A549 (cell line): ENCODE measurements at regions not wholly inside any gene's neighbourhood (a gene's known extent, or its start where the extent isn't known, plus 50 kb on each side); places are given as distances from the start of the nearest gene placed in this dataset.

ENCODE experiments used
- ATAC-seq, 2 experiments: fragments of 200-7000 bp in 1 of 2; fragments of >200 bp in 1 of 2; cut with Nextera tagmentation in 1 of 2; cut with Tn5 transposase in 1 of 2; 3 replicates each; pipeline versions ENCODE4 v1.8.0 to v1.9.1; 2018 to 2020; ENCODE audit warnings: mild to moderate bottlenecking in 1 of 2, moderate library complexity in 1 of 2
- CTCF ChIA-PET: fragments of 300-600 bp; sonication (Branson Sonifier 250); formaldehyde crosslinking; extraction: SDS; loops from one replicate; lab custom pipeline; 2021; ENCODE audit warnings: antibody characterized with exemption, inconsistent platforms; lab: Yijun Ruan, JAX
- POLR2A ChIA-PET: fragments of 350-600 bp; formaldehyde crosslinking; extraction: SDS; loops from one replicate; lab custom pipeline; 2021; ENCODE audit warnings: antibody characterized with exemption, inconsistent platforms; lab: Yijun Ruan, JAX
- DNase-seq, 2 experiments: peaks; one replicate each; pipeline versions ENCODE4 v3.0.0 to v3.0.0-alpha.2; 2011 to 2016; ENCODE audit warnings: low read depth in 1 of 2, low spot score in 1 of 2
- FAIRE-seq: peaks from 2 replicates; lab custom pipeline; 2011; peaks lifted over from hg19 to GRCh38; lab: Jason Lieb, UNC
- H3K27ac ChIP-seq, 2 experiments: fragments of >200 bp; sonication (Bioruptor Twin); formaldehyde crosslinking; 3 replicates each; pipeline ENCODE4 v1.5.1; 2016 to 2017
- H3K4me1 ChIP-seq: fragments of >200 bp; sonication (Bioruptor Twin); formaldehyde crosslinking; 3 replicates; pipeline ENCODE4 v1.6.1; 2016
- H3K4me2 ChIP-seq: fragments of >200 bp; sonication (Bioruptor Twin); formaldehyde crosslinking; 3 replicates; pipeline ENCODE4 v1.6.1; 2016
- H3K4me3 ChIP-seq: fragments of >200 bp; sonication (Bioruptor Twin); formaldehyde crosslinking; 3 replicates; pipeline ENCODE4 v1.5.1; 2016
- H3K9me3 ChIP-seq: fragments of >200 bp; sonication (Bioruptor Twin); formaldehyde crosslinking; 3 replicates; pipeline ENCODE4 v1.6.1; 2016
- ATOH8 ChIP-seq: fragments of 250-450 bp; sonication (Bioruptor Pico); IDR thresholded peaks from 2 replicates; pipeline ENCODE4 v1.5.0; 2020; ENCODE audit warnings: low read depth, mild to moderate bottlenecking, moderate library complexity
- BHLHE40 ChIP-seq: IDR thresholded peaks from 2 replicates; pipeline ENCODE4 v1.6.1; 2012; ENCODE audit warnings: low read depth, low read length, inconsistent platforms
- CBX2 ChIP-seq: fragments of 200-600 bp; sonication (generic); IDR thresholded peaks from 2 replicates; pipeline ENCODE4 v1.6.1; 2016; ENCODE audit warnings: low read depth, mild to moderate bottlenecking, borderline replicate concordance
- CEBPB ChIP-seq, 2 experiments: fragments of >200 bp in 1 of 2; sonication (Bioruptor Twin) in 1 of 2; formaldehyde crosslinking in 1 of 2; IDR thresholded peaks; 2 replicates each; pipeline ENCODE4 v1.6.1; 2012 to 2016
- CTCF ChIP-seq: fragments of >200 bp; sonication (Bioruptor Twin); formaldehyde crosslinking; IDR thresholded peaks from 3 replicates; pipeline ENCODE4 v1.5.1; 2016
- FOXS1 ChIP-seq: fragments of 250-450 bp; sonication (Bioruptor Pico); IDR thresholded peaks from 2 replicates; pipeline ENCODE4 v1.5.0; 2020; ENCODE audit warnings: mild to moderate bottlenecking, moderate library complexity
- HDAC2 ChIP-seq: fragments of 200-600 bp; sonication (generic); IDR thresholded peaks from 2 replicates; pipeline ENCODE4 v1.6.1; 2016
- HMGXB4 ChIP-seq: fragments of 250-450 bp; sonication (Bioruptor Pico); IDR thresholded peaks from 2 replicates; pipeline ENCODE4 v1.5.0; 2021; ENCODE audit warnings: mild to moderate bottlenecking, moderate library complexity, borderline replicate concordance
- JUN ChIP-seq, 2 experiments: fragments of >200 bp; sonication (Bioruptor Twin); formaldehyde crosslinking; IDR thresholded peaks; 2 replicates in 1 of 2; 3 replicates in 1 of 2; pipeline ENCODE4 v1.6.1; 2016 to 2017
- JUNB ChIP-seq: fragments of >200 bp; sonication (Bioruptor Twin); formaldehyde crosslinking; IDR thresholded peaks from 2 replicates; pipeline ENCODE4 v1.6.1; 2016
- KDM5A ChIP-seq: fragments of 200-600 bp; sonication (generic); IDR thresholded peaks from 2 replicates; pipeline ENCODE4 v1.6.1; 2016; ENCODE audit warnings: antibody characterized with exemption, mild to moderate bottlenecking
- MAZ ChIP-seq: fragments of 150-350 bp; IDR thresholded peaks from 2 replicates; pipeline ENCODE4 v1.6.1; 2014; ENCODE audit warnings: antibody characterized with exemption, low read depth, low read length, borderline replicate concordance
- NFE2L2 ChIP-seq: fragments of 150-350 bp; conservative IDR thresholded peaks from 2 replicates; pipeline ENCODE4 v1.6.1; 2014; ENCODE audit warnings: low read length
- NR3C1 ChIP-seq: fragments of >200 bp; sonication (Bioruptor Twin); formaldehyde crosslinking; IDR thresholded peaks from 3 replicates; pipeline ENCODE4 v1.6.1; 2017
- PHF8 ChIP-seq: fragments of 200-600 bp; sonication (generic); IDR thresholded peaks from 2 replicates; pipeline ENCODE4 v1.6.1; 2016; ENCODE audit warnings: low read depth, mild to moderate bottlenecking, antibody characterized with exemption, moderate library complexity, borderline replicate concordance
- POLR2A ChIP-seq: IDR thresholded peaks from 2 replicates; pipeline ENCODE4 v1.6.1; 2012; ENCODE audit warnings: mild to moderate bottlenecking, low read length
- POLR2AphosphoS2 ChIP-seq: conservative IDR thresholded peaks from 2 replicates; pipeline ENCODE4 v1.6.1; 2012; ENCODE audit warnings: low read length, improper control_type of control experiment, inconsistent platforms
- RAD21 ChIP-seq, 2 experiments: fragments of >200 bp in 1 of 2; sonication (Bioruptor Twin) in 1 of 2; formaldehyde crosslinking in 1 of 2; IDR thresholded peaks in 1 of 2; conservative IDR thresholded peaks in 1 of 2; 2 replicates in 1 of 2; 3 replicates in 1 of 2; pipeline ENCODE4 v1.6.1; 2012 to 2018; ENCODE audit warnings: inconsistent platforms in 1 of 2
- RARB ChIP-seq: fragments of 250-450 bp; sonication (Bioruptor Pico); IDR thresholded peaks from 2 replicates; pipeline ENCODE4 v1.8.0; 2021; ENCODE audit warnings: mild to moderate bottlenecking, moderate library complexity
- TFCP2L1 ChIP-seq: fragments of 250-450 bp; sonication (Bioruptor Pico); IDR thresholded peaks from 2 replicates; pipeline ENCODE4 v1.5.0; 2021; ENCODE audit warnings: mild to moderate bottlenecking
- USF2 ChIP-seq: fragments of 450-650 bp; IDR thresholded peaks from 2 replicates; pipeline ENCODE4 v1.6.1; 2014; ENCODE audit warnings: antibody characterized with exemption
- ZNF302 ChIP-seq: fragments of 250-450 bp; sonication (Bioruptor Pico); IDR thresholded peaks from 2 replicates; pipeline ENCODE4 v1.9.0; 2021; ENCODE audit warnings: inconsistent platforms, mild to moderate bottlenecking, moderate library complexity
- ZSCAN20 ChIP-seq: fragments of 250-450 bp; sonication (Bioruptor Pico); IDR thresholded peaks from 2 replicates; pipeline ENCODE4 v1.8.0; 2022; ENCODE audit warnings: mild to moderate bottlenecking, moderate library complexity
- WGBS: methylation state at CpG from one replicate; pipeline ENCODE4 v1.1.6; 2017; ENCODE audit errors: missing lambda C conversion rate; 5-methylcytosine and 5-hydroxymethylcytosine counted together
- TF ChIP-seq, protein P1 (sequence below): fragments of 200-600 bp; sonication (generic); IDR thresholded peaks from 2 replicates; pipeline ENCODE4 v1.6.1; 2016; ENCODE audit warnings: antibody characterized with exemption, mild to moderate bottlenecking, moderate library complexity
- TF ChIP-seq, protein P2 (sequence below): fragments of >200 bp; sonication (Bioruptor Twin); formaldehyde crosslinking; IDR thresholded peaks from 3 replicates; pipeline ENCODE4 v1.6.1; 2016

- Histone ChIP-seq H3K4me3 (no peak overlapping the region), H3K4me1 (no peaks in the 10 kb centered on the region), H3K4me2 (no peak overlapping the region), H3K9me3 (no peaks in the 10 kb centered on the region), H3K27ac (no peak overlapping the region)
- ATAC-seq (no peak), FAIRE-seq (no peak), DNase-seq (no peak)
- ChIA-PET CTCF (interaction anchor here (2.5 kb wide), 1 partner anchor 9 kb away, joined by 7 read pairs; no protein-coding TSS in a partner anchor), POLR2A (no interaction called here)
- WGBS = 54% methylated on average over 2 of the region's 2 CpGs
- no peak for TF ChIP-seq JUNB
- no peak for TF ChIP-seq HDAC2
- no peak for TF ChIP-seq NR3C1
- TF ChIP-seq JUN (IDR thresholded peaks at IDR 0.05) = no peak
- no peak for TF ChIP-seq HMGXB4 (CRISPR knock-in tag)
- TF ChIP-seq FOXS1 = no peak
- no peak for TF ChIP-seq PHF8
- TF ChIP-seq CEBPB (IDR thresholded peaks at IDR 0.05) = no peak
- TF ChIP-seq, protein P1, sequence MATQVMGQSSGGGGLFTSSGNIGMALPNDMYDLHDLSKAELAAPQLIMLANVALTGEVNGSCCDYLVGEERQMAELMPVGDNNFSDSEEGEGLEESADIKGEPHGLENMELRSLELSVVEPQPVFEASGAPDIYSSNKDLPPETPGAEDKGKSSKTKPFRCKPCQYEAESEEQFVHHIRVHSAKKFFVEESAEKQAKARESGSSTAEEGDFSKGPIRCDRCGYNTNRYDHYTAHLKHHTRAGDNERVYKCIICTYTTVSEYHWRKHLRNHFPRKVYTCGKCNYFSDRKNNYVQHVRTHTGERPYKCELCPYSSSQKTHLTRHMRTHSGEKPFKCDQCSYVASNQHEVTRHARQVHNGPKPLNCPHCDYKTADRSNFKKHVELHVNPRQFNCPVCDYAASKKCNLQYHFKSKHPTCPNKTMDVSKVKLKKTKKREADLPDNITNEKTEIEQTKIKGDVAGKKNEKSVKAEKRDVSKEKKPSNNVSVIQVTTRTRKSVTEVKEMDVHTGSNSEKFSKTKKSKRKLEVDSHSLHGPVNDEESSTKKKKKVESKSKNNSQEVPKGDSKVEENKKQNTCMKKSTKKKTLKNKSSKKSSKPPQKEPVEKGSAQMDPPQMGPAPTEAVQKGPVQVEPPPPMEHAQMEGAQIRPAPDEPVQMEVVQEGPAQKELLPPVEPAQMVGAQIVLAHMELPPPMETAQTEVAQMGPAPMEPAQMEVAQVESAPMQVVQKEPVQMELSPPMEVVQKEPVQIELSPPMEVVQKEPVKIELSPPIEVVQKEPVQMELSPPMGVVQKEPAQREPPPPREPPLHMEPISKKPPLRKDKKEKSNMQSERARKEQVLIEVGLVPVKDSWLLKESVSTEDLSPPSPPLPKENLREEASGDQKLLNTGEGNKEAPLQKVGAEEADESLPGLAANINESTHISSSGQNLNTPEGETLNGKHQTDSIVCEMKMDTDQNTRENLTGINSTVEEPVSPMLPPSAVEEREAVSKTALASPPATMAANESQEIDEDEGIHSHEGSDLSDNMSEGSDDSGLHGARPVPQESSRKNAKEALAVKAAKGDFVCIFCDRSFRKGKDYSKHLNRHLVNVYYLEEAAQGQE = no peak
- TF ChIP-seq RAD21 (conservative IDR thresholded peaks at IDR 0.05 in 1 of 2, IDR thresholded peaks at IDR 0.05 in 1 of 2) = no peak
- no peak for TF ChIP-seq BHLHE40
- no peak for TF ChIP-seq ZNF302 (CRISPR knock-in tag)
Observed at GRCh38 chr5:106127985-106128384, 1542.8 kb downstream of the EFNA5 start.

GRCh38 chr5:106127341-106127781 is 1543.4 kb downstream of the EFNA5 start:
- no peak for TF ChIP-seq POLR2A
- no peak for TF ChIP-seq USF2
- no peak for TF ChIP-seq ZNF302 (CRISPR knock-in tag)
- TF ChIP-seq POLR2AphosphoS2 = no peak
- no peak for TF ChIP-seq CBX2
- no peak for TF ChIP-seq KDM5A
- no peak for TF ChIP-seq NFE2L2
- no peak for TF ChIP-seq ZSCAN20 (CRISPR knock-in tag)
- TF ChIP-seq MAZ = no peak
- no peak for TF ChIP-seq RARB (CRISPR knock-in tag)
- TF ChIP-seq TFCP2L1 (CRISPR knock-in tag) = no peak
- no peak for TF ChIP-seq CTCF
- TF ChIP-seq, protein P2, sequence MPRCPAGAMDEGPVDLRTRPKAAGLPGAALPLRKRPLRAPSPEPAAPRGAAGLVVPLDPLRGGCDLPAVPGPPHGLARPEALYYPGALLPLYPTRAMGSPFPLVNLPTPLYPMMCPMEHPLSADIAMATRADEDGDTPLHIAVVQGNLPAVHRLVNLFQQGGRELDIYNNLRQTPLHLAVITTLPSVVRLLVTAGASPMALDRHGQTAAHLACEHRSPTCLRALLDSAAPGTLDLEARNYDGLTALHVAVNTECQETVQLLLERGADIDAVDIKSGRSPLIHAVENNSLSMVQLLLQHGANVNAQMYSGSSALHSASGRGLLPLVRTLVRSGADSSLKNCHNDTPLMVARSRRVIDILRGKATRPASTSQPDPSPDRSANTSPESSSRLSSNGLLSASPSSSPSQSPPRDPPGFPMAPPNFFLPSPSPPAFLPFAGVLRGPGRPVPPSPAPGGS = no peak
- no peak for TF ChIP-seq ATOH8 (CRISPR knock-in tag)
- 13% methylated on average over 1 of the region's 1 CpG for WGBS
- DNase-seq (no peak), ATAC-seq (no peak), FAIRE-seq (no peak)
- H3K4me2 ChIP-seq = no peak overlapping the region
- no peak overlapping the region for H3K4me3 ChIP-seq
- no peaks in the 10 kb centered on the region for H3K9me3 ChIP-seq
- POLR2A ChIA-PET = no interaction called here
- H3K4me1 ChIP-seq = no peaks in the 10 kb centered on the region
- no peak overlapping the region for H3K27ac ChIP-seq
- CTCF ChIA-PET = interaction anchor here (1.4 to 2.5 kb wide), 2 partner anchors 9 to 16 kb away, joined by 3 to 7 read pairs; no protein-coding TSS in a partner anchor
